ENCODE measurements at regions not wholly inside any gene's neighbourhood (a gene's known extent, or its start where the extent isn't known, plus 50 kb on each side); places are given as distances from the start of the nearest gene placed in this dataset.

DNA sequence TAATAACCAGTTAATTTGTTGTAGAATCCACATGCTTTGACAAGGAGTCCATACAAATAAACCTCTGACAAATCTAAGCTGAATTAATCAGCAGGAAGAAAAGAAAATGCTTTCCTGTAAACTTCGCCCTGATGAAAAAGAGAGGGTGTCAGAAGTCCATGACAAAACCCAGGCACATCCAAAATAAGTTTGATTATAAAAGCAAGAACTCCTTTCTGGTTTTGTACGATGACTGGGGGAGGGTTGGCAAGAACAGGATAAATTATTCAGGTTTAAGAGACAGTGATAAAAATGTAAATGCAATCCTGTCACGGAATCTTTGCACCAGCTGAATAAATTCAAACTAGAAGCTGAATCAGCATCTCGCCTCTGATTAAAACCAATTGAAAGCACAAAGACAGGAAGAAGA lies 469.2 kb upstream of the TNP1 start:
- DNase-seq = no peak

DNA sequence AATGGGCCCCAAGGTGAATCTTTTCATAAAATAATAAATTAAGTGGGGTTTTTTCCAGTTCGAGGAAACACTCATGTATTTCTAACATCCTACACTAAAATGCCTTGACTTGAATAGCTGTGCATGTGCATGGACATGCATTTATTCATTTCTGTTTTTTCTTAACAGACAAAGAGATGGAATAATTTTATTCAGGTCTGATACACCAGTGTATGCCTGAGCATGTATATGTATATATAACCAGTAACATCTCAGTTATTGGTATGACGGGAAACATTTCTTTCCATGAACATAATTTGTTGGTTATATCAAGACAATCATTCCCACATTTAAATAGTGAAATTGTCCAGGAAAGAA lies 468.7 kb upstream of the TNP1 start:
- DNase-seq = no peak

DNA sequence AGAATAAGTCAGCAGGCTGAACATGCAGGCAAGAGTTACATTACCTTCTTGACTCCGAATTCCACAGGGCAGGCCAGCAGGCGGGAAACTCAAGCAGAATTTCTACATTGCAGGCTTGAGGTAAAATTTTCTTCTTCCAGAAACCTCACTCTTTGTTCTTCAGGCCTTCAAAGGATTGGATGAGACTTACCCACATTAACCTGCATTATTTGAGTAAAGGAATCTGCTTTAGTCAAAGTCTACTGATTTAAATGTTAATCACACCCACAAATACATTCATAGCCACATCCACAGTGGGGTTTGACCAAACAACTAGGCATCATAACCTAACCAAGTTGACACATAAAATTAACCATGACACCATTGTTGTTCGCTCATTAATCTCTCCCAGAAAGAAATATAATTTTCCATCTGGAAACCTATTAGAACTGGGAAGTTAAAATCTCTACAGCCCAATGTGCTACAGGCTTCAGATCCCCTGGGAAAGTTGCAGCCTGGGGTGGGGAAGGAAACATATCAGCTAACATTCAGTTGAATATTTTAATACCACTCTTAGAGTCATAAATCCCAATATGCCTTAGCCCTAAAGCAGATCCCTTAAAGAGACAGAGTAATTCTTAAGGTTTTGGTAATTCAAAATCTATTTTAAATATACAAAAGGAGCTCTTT lies 468.2 kb upstream of the TNP1 start:
- DNase-seq = no peak

GRCh38 chr2:217326238-217327022 lies 466.6 kb upstream of the TNP1 start:
- no peak for DNase-seq

GRCh38 chr2:217325816-217326215 lies 466.0 kb upstream of the TNP1 start:
- no peak for DNase-seq

DNA sequence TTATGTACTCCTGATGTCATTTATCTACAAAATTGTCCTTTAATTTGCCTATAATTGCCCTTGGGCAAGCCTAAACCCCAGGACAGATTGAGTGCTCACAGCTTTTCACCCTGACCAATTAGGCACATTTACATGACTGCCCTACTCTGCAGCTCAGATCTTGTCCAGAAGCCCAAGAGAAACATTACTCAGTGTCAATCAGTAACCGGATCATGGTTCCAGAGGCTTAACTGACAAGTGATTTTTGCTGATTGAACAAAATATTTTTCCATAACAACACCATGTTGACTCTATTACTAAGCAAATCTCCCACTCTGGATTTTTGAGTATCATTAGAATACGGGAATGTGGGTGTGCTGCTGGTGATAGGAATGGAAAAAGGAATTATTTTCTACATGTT lies 465.4 kb upstream of the TNP1 start:
- no peak for DNase-seq

GRCh38 chr2:217316743-217317142 lies 456.9 kb upstream of the TNP1 start:
- no peak for DNase-seq

GRCh38 chr2:217314021-217314460 lies 454.2 kb upstream of the TNP1 start:
- DNase-seq = no peak

GRCh38 chr2:217313386-217313785 lies 453.5 kb upstream of the TNP1 start:
- no peak for DNase-seq

DNA sequence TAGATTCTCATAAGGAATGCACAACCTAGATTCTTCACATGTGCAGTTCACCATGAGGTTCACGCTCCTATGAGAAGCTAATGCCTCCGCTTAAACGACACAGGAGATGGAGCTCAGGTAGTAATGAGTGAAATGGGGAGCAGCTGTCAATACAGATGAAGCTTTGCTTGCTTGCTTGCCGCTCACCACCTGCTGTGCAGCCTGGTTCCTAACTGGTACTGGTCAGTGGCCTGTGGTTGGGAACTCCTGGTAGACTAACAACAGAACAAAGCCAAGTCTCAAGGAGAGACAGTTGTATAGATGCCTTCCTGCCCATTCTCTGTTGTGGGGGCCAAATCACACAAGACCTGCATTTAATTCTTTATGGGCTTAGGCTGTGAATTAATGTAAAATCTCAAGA lies 449.2 kb upstream of the TNP1 start:
- DNase-seq = no peak

GRCh38 chr2:217307023-217307422 lies 447.2 kb upstream of the TNP1 start:
- no peak for DNase-seq

GRCh38 chr2:217305882-217306281 lies 446.0 kb upstream of the TNP1 start:
- DNase-seq = no peak

GRCh38 chr2:217304582-217304981 lies 444.7 kb upstream of the TNP1 start:
- no peak for DNase-seq

DNA sequence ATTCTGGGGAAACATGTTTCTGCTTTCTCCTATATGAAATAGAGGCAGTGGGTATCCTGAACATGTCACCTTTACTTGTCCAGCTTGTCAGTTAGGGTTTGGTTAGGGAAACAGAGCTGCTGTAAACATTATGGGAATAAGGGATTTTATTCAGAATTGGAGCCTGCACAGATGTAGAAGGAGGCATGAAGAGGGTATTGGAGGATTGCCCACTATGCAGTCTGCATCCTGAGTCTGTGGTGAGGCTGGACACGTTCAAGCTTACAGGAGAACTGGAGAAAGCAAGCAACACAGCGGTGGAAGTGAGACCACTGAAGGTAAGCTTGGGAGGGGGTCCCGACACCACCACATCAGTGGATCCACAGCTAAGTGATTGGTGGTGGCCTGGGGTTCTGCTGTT lies 443.0 kb upstream of the TNP1 start:
- no peak for DNase-seq

DNA sequence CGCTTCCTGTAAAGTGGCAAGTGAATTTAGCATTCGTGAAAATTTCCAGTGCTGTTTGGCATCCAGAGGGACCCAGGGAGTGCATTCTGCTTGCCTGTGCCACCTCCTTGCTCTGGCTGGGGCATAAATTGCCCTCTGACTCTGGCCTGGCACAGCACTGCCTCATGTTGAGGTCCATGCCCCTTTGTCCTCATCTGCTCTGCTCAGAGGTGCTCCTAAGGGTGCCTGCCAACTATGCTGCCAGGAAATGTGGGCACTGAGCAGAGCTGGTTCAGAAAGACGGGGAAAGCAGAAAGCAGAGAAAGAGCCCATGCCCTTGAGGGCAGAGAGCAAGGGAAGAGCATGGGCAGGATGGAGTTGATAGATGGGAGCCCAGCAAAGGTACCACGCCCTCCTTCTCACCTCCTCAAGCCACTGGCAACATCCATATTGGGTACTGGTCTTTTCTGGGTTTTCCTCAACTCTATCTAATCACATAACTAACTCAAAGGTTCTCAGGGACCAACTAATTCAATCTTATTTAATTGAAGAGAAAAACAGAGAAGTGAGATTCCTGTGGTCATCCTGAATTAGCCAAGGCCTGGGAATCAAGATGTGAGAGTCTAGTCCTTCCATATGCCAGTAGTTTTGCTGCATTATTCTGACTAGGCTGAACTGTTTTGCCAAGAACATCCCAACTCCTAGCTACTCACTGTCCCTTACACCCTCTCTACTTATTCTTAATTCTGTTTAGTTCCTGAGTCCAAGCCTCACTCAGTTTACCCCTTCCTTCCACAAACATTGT lies 441.5 kb upstream of the TNP1 start:
- DNase-seq = no peak

- DNase-seq = no peak
Measured at GRCh38 chr2:217299590-217299989, 439.7 kb upstream of the TNP1 start.

DNA sequence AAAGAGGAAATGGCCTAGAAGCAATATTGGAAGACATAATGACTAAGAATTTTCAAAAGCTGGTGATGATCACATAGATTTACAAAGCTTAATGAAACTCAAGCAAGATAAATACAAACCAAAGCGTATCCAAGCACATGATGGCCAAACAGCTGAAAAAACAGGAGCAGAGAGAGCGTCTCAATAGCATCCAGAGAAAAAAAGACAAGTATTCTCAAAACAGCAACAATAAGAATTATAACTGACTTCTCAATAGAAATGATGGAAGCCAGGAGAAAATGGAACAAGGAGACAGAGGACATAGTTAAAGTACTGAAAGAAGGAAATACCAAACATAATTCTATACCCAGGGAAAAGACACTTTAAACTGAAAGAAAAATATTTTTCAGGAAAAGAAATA lies 437.2 kb upstream of the TNP1 start:
- no peak for DNase-seq

DNA sequence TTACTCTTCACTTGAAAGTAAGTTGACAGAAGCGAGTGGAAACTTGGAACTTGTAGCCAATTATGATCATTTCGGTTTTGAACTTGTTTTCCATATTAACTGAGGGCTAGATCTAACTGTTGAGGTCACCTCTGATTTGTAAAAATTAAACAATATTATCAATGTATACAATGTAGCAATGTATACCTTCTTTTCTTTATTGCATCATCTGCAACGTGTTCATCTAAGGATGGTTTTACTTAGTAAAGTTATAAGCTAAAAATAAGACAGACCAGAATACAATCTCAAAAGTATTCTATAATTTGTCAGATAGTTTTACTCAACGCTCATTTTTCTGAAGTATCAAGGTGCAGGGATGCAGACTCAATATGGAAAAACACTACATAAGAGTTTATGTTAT lies 435.0 kb upstream of the TNP1 start:
- no peak for DNase-seq

DNA sequence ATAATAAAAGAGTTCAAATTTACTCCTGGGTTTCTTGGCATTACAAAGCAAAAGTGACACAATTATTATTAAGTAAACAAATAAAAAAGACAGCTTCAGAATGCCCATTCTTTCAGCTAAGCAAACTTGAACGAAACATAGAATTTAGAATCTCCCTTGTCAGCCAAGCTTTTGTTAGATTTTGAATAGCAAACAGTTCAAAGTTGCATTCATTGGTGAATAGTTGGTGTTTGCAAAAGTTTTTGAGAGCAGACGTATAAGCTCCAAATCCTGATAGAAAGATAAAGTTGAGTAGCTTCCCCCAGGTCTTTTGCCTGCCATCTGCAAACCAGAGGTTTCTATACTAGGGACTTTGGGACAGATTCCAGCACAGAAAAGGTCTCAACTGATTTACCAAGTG lies 434.3 kb upstream of the TNP1 start:
- no peak for DNase-seq

DNA sequence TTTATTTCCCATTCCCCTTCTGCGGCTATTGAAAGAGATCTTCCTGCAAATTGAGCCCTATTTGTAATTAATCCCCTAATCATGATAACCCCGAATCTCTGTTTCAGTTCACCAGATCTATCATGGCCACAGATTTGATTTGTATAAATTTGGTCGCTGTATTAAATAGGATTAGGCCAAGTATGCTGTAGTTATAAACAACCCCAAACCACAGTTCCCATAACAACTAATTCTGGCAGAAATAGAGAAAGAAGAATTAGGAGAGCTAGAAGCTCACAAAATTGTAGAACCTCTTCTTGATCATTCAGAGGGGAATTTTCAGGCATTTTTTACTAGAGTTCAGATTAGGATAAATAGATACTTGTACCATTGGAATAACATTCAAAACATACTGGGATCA lies 433.7 kb upstream of the TNP1 start:
- no peak for DNase-seq

DNA sequence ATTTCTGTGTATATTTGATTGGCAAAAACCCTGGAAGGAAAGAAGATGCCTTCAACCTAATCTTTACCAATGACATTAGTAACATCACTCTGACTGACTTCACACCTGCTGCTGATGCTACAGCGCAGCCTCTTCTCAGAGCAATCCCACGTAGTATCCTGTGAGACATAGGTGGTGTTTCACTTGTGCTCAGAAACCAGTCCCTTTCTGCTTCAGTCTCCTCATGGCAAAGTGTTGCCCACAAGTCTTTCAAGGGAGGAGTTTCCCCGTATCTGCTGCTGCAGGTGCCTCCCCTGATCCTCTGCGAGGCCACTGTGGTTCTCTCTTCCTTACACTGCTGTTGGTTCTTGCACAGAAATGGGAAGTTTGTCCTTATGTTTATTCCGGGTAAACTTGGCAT lies 433.2 kb upstream of the TNP1 start:
- no peak for DNase-seq

DNA sequence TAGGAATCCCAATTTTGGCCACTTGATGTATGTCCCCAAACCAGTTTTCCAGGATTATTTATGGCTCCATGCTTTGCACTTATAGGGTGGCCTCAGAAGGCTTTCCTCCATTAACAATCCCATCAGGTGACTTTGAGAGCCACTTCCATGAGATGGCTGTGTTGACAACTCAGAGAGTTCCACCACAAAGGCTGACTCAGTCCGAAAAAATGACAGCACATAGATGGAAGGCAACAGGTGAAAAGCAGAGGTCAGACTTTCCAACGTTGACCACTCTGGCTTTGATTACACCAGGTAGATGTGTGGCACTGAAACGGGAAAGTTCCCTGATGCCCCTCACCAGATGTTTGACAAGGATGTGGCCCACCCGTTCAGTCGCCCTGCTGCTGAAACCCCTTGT lies 431.4 kb upstream of the TNP1 start:
- no peak for DNase-seq

DNA sequence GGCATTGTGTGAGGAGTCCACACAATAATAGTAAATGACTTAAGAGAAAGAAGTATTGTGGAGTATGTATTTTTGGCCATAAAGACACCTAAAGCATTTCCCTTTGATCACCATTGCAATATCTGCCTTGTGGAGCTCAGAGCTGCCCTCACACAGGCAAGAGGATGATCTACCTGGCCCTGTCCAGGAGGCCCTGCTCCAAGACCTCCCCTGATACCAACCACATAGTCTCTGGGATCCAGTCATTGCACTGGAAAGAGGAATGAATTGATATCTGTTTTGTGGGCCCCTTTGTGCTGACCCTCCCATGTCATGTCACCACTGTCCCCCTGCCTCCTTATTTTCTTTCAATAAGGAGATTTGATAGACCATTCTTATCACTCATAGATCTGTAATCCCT lies 430.6 kb upstream of the TNP1 start:
- DNase-seq = no peak

DNA sequence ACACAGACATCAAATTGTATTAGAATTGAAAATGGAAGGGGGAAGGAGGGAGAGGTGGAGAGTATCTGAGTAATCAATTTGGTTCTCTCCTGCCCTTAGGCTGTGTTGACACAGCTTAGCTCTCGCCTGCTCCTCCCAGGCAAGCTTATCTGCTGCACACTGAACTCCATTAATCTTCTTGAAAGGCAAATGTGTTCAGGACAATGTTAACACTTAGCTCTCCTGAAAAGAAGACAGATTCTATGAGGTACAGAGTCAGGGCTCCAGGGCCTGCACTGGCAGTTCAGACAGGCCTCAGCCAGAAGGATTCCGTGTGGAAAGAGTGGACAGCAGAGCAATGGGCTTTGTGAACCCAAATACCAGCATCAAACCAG lies 430.0 kb upstream of the TNP1 start:
- peak; percentile 13 for DNase-seq
